EL (cell line): ENCODE measurements at regions not wholly inside any gene's neighbourhood (a gene's known extent, or its start where the extent isn't known, plus 50 kb on each side); places are given as distances from the start of the nearest gene placed in this dataset.

Experiments used
- DNase-seq: peaks from one replicate; pipeline ENCODE4 v3.0.0-alpha.2; 2016

GRCh38 chr2:158049129-158049855, 52.4 kb upstream of the UPP2 start:
- DNase-seq: no peak

GRCh38 chr2:158048327-158048726, 53.3 kb upstream of the UPP2 start:
- DNase-seq: no peak

- DNase-seq: no peak
Observed at GRCh38 chr2:158047156-158047611, 54.5 kb upstream of the UPP2 start.

- no peak for DNase-seq
Observed at GRCh38 chr2:158046121-158046880, 55.4 kb upstream of the UPP2 start.

GRCh38 chr2:158045362-158045761, 56.3 kb upstream of the UPP2 start:
- no peak for DNase-seq

GRCh38 chr2:158043181-158043948, 58.3 kb upstream of the UPP2 start:
- no peak for DNase-seq

GRCh38 chr2:158042666-158043065, 59.0 kb upstream of the UPP2 start:
- DNase-seq: no peak

- no peak for DNase-seq
Observed at GRCh38 chr2:158042245-158042644, 59.4 kb upstream of the UPP2 start.

- no peak for DNase-seq
Observed at GRCh38 chr2:158041400-158041799, 60.3 kb upstream of the UPP2 start.

GRCh38 chr2:158038901-158039300, 62.8 kb upstream of the UPP2 start:
- DNase-seq: no peak

GRCh38 chr2:158034198-158034866, 67.3 kb upstream of the UPP2 start:
- peak; percentile 66 for DNase-seq

GRCh38 chr2:158031371-158031770, 70.3 kb upstream of the UPP2 start:
- DNase-seq: no peak

GRCh38 chr2:158025255-158025996, 76.2 kb upstream of the UPP2 start:
- peak; percentile 89 for DNase-seq

GRCh38 chr2:158024288-158024898, 77.3 kb upstream of the UPP2 start:
- peak; percentile 52 for DNase-seq

- DNase-seq: no peak
Observed at GRCh38 chr2:158022888-158023287, 78.8 kb upstream of the UPP2 start.

GRCh38 chr2:158021226-158021625, 80.5 kb upstream of the UPP2 start:
- no peak for DNase-seq

- DNase-seq: no peak
Observed at GRCh38 chr2:158015428-158016076, 86.1 kb upstream of the UPP2 start.

- no peak for DNase-seq
Observed at GRCh38 chr2:158013891-158014290, 87.8 kb upstream of the UPP2 start.

GRCh38 chr2:158011055-158011771, 90.5 kb upstream of the UPP2 start:
- DNase-seq: no peak

- DNase-seq: no peak
Observed at GRCh38 chr2:158009399-158009798, 92.3 kb upstream of the UPP2 start.
